Activated CD4-positive, alpha-beta memory T cell treated with anti-CD3 and anti-CD28 coated beads for 36 hours (primary cell): ENCODE measurements at regions not wholly inside any gene's neighbourhood (a gene's known extent, or its start where the extent isn't known, plus 50 kb on each side); places are given as distances from the start of the nearest gene placed in this dataset.
"Not testable (repeated sequence)": the region's sequence is repeated elsewhere in the genome, so short reads cannot be mapped to it uniquely, and the experiment has no call there.

Experiments
- CTCF ChIA-PET: fragments of 350-600 bp; sonication (Branson Sonifier 250); formaldehyde crosslinking; loops from one replicate; lab custom pipeline; 2021; ENCODE audit warnings: antibody characterized with exemption, inconsistent platforms; lab: Charles Lee
- POLR2A ChIA-PET: fragments of 350-600 bp; sonication (Branson Sonifier 250); formaldehyde crosslinking; loops from one replicate; lab custom pipeline; 2021; ENCODE audit warnings: antibody characterized with exemption; lab: Charles Lee
- DNase-seq: peaks from one replicate; pipeline ENCODE4 v3.0.0-alpha.2; 2020
- H3K27ac Mint-ChIP-seq: one replicate; pipeline ENCODE4 v1.8.0; 2021; ENCODE audit warnings: mixed read lengths
- H3K27me3 Mint-ChIP-seq: one replicate; pipeline ENCODE4 v1.8.0; 2021; ENCODE audit warnings: mixed read lengths
- H3K36me3 Mint-ChIP-seq: one replicate; pipeline ENCODE4 v1.8.0; 2021; ENCODE audit warnings: mixed read lengths
- H3K4me1 Mint-ChIP-seq: one replicate; pipeline ENCODE4 v1.8.0; 2021; ENCODE audit warnings: low read depth, mixed read lengths
- H3K4me3 Mint-ChIP-seq: one replicate; pipeline ENCODE4 v1.8.0; 2021; ENCODE audit warnings: mild to moderate bottlenecking, mixed read lengths
- H3K9me3 Mint-ChIP-seq: one replicate; pipeline ENCODE4 v1.8.0; 2021; ENCODE audit warnings: mixed read lengths
- intact Hi-C: fragments of 100-400 bp; cut with micrococcal nuclease; formaldehyde crosslinking; loops from one replicate; pipeline ENCODE4 v1.15.1; 2023

GRCh38 chr4:126409746-126410145, 1095.0 kb downstream of the FAT4 start:
- Mint-ChIP-seq H3K9me3 (peaks cover 22% of the 10 kb centered on the region), H3K4me1 (no peaks in the 10 kb centered on the region), H3K27me3 (no peaks in the 10 kb centered on the region), H3K36me3 (no peaks in the 10 kb centered on the region), H3K27ac (no peak overlapping the region), H3K4me3 (no peak overlapping the region)
- POLR2A ChIA-PET = no interaction called here
- no peak for DNase-seq
- intact Hi-C loops = no loop called here
- CTCF ChIA-PET = no interaction called here

GRCh38 chr4:126411047-126411446, 1096.3 kb downstream of the FAT4 start:
- intact Hi-C loops = no loop called here
- no peaks in the 10 kb centered on the region for H3K4me1 Mint-ChIP-seq
- no peak overlapping the region for H3K27ac Mint-ChIP-seq
- ChIA-PET CTCF (no interaction called here), POLR2A (no interaction called here)
- no peak overlapping the region for H3K4me3 Mint-ChIP-seq
- DNase-seq = no peak
- no peaks in the 10 kb centered on the region for H3K36me3 Mint-ChIP-seq
- H3K9me3 Mint-ChIP-seq = peaks cover 23% of the 10 kb centered on the region
- H3K27me3 Mint-ChIP-seq = no peaks in the 10 kb centered on the region

DNA sequence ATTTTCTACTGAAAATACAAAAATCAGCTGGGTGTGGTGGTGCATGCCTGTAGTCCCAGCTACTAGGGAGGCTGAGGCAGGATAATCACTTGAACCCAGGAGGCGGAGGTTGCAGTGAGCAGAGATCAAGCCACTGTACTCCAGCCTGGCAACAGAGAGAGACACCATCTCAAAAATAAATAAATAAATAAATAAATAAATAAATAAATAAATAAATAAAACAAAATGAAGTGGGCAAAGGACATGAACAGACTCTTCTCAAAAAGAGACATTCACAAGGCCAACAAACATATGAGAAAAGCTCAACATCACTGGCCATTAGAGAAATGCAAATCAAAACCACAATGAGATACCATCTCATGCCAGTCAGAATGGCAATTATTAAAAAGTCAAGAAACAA, 1097.6 kb downstream of the FAT4 start:
- intact Hi-C loops, H3K4me3 Mint-ChIP-seq, H3K36me3 Mint-ChIP-seq, POLR2A ChIA-PET, CTCF ChIA-PET, H3K27ac Mint-ChIP-seq, H3K4me1 Mint-ChIP-seq, H3K27me3 Mint-ChIP-seq, DNase-seq: not testable (repeated sequence)
- H3K9me3 Mint-ChIP-seq = peaks cover 19% of the 10 kb centered on the region

- Mint-ChIP-seq H3K27me3 (no peaks in the 10 kb centered on the region), H3K36me3 (no peaks in the 10 kb centered on the region), H3K4me1 (no peaks in the 10 kb centered on the region), H3K4me3 (no peak overlapping the region), H3K27ac (no peak overlapping the region), H3K9me3 (peaks cover 16% of the 10 kb centered on the region)
- ChIA-PET CTCF (no interaction called here), POLR2A (no interaction called here)
- intact Hi-C loops = no loop called here
- no peak for DNase-seq
Observed at GRCh38 chr4:126414741-126415140, 1100.0 kb downstream of the FAT4 start.

DNA sequence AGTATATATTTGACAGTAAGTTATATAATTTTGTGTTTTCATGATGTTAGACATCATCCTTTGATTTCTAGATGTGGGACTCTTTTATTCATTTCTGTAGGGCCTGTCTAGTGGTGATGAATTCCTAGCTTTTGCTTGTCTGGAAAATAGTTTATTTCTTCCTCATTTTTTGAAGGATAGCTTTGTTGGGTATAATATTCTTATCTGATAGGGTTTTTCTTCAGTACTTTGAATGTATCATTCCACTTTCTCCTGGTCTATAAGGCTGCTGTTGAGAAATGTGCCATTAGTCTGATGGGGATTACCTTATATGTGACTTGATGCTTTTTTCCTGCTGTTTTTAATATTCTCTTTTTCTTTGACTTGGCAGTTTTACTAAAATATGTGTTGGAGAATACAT, 1104.5 kb downstream of the FAT4 start:
- ChIA-PET CTCF (no interaction called here), POLR2A (no interaction called here)
- no peak for DNase-seq
- no peaks in the 10 kb centered on the region for H3K36me3 Mint-ChIP-seq
- no peaks in the 10 kb centered on the region for H3K27me3 Mint-ChIP-seq
- H3K4me1 Mint-ChIP-seq = no peaks in the 10 kb centered on the region
- no peak overlapping the region for H3K27ac Mint-ChIP-seq
- peaks cover 29% of the 10 kb centered on the region for H3K9me3 Mint-ChIP-seq
- no peak overlapping the region for H3K4me3 Mint-ChIP-seq
- intact Hi-C loops = no loop called here

DNA sequence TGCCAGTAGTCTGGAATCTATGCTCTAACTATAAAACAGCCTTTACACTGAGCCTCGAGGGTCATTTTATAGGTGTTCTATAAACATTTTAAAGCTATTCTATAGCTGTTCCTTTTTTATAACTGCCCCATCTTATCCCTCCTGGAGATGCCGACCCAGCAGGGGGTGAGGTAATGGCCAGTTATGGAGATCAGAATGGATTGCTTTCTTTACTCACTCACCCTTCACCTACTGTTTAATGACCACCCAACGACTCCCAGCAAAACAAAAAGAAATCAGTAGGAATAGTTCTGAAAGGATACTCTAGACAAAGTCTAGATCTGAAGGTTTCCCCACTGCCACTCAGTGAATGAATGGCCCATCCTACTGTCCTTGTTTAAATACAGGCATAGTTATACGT, 1113.1 kb downstream of the FAT4 start:
- peaks cover 14% of the 10 kb centered on the region for H3K9me3 Mint-ChIP-seq
- intact Hi-C loops = no loop called here
- H3K4me1 Mint-ChIP-seq = no peaks in the 10 kb centered on the region
- DNase-seq = no peak
- ChIA-PET CTCF (no interaction called here), POLR2A (no interaction called here)
- no peak overlapping the region for H3K27ac Mint-ChIP-seq
- no peaks in the 10 kb centered on the region for H3K27me3 Mint-ChIP-seq
- no peak overlapping the region for H3K4me3 Mint-ChIP-seq
- no peaks in the 10 kb centered on the region for H3K36me3 Mint-ChIP-seq

DNA sequence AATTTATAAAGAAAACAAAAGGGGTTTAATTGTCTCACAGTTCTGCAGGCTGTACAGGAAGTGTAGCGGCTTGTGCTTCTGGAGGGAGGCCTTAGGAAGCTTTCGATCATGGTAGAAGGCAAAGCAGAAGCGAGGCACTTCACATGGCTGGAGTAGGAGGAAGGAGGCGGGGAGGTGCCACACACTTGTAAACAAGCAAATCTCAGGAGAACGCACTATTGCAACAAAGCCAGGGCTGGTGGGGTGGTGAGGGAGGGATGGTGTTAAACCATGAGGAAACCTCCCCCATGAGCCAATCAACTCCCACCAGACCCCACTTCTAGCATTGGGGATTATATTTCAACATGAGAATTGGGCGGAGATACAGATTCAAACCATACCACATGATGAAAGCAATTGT, 1116.3 kb downstream of the FAT4 start:
- no peak for DNase-seq
- Mint-ChIP-seq H3K9me3 (peaks cover 14% of the 10 kb centered on the region), H3K4me3 (no peak overlapping the region), H3K4me1 (no peaks in the 10 kb centered on the region), H3K27ac (no peak overlapping the region), H3K36me3 (no peaks in the 10 kb centered on the region), H3K27me3 (no peaks in the 10 kb centered on the region)
- POLR2A ChIA-PET = no interaction called here
- intact Hi-C loops = no loop called here
- CTCF ChIA-PET = no interaction called here

GRCh38 chr4:126435491-126435890, 1120.7 kb downstream of the FAT4 start:
- DNase-seq = no peak
- Mint-ChIP-seq H3K9me3 (peaks cover 8% of the 10 kb centered on the region), H3K27ac (no peak overlapping the region), H3K4me3 (no peak overlapping the region), H3K4me1 (no peaks in the 10 kb centered on the region), H3K27me3 (no peaks in the 10 kb centered on the region), H3K36me3 (no peaks in the 10 kb centered on the region)
- intact Hi-C loops = no loop called here
- ChIA-PET CTCF (no interaction called here), POLR2A (no interaction called here)

DNA sequence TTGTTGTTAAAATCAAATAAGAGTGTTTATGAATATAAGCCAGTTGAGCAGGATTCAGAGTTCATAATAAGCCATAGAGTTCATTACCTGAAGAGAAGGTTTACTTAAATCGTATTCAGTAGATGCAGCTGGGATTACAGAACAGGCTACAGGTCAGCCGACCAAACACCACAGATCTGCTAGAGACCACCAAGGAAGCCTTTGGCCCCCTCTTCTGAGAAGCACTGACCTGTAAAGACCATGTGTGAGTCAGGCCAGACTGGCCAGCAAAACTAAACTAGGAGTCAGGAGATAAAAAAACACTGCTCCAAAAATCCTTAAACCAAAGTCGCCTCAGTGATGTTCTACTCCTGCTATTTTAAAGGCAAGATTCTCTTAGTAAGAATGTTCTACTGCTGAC, 1125.5 kb downstream of the FAT4 start:
- intact Hi-C loops = no loop called here
- POLR2A ChIA-PET = no interaction called here
- Mint-ChIP-seq H3K4me1 (no peaks in the 10 kb centered on the region), H3K27me3 (no peaks in the 10 kb centered on the region), H3K4me3 (no peak overlapping the region), H3K36me3 (no peaks in the 10 kb centered on the region), H3K27ac (no peak overlapping the region), H3K9me3 (peaks cover 14% of the 10 kb centered on the region)
- CTCF ChIA-PET = no interaction called here
- no peak for DNase-seq

DNA sequence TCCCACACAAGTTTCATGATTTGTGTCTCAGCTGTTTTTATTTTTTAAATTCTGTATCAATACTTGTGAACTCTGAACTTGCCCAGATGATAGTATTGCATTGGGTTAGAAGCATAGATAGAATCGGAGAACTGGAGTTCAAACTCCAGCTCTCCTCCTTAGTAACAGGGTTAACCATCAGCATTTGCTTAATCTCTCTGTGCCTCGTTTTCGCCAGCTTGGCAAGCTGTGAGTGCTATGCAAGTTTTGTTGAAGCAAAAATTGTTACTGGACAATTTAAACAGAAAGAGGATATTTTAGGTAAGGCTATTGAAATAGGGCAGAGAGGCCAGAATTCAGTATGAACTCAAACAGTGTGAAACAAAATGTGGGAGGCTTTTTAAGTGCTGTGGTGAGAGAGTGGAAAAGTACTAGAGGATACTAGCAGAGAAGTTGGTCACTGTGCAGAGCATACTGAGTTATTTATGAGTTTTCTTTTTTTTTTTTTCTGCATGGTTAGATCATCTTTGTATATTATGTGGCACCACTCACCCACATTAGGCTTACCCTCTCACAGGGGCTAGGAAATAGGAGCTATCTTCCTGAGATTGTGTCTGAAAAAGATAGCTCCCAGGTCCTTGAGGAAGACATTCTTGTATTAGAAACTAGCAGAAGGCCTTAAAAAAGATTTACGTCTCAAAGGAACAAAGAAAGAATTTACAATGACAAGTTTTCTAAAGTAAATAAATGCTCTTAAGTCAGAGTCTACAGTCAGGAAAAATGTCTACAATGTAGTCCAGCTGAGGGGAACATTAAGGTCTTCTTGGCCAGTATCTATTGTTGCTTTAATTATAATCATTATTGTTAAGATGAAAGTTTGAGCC, 1126.6 kb downstream of the FAT4 start:
- Mint-ChIP-seq H3K4me3 (no peak overlapping the region), H3K36me3 (no peaks in the 10 kb centered on the region), H3K27me3 (no peaks in the 10 kb centered on the region), H3K27ac (no peak overlapping the region), H3K9me3 (peaks cover 13% of the 10 kb centered on the region), H3K4me1 (no peaks in the 10 kb centered on the region)
- ChIA-PET POLR2A (no interaction called here), CTCF (no interaction called here)
- no peak for DNase-seq
- intact Hi-C loops = no loop called here

DNA sequence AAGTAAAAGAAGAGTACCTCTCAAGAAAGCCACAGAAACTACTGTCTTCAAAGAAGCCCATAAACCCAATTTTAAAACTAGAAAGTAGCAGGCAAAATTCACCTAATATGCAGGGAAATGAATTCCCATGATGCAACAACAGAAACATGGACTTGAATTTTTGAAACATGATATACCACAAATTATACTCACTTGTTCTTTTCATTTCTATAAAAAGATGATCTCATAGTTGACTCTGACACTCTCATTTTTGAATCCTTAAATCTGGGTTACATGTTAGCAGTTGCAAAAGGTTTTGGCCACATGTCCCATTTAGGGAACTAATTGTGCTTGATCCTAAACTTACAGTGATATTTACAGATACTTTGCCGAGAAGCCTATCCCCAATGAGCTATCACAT, 1130.8 kb downstream of the FAT4 start:
- Mint-ChIP-seq H3K36me3 (no peaks in the 10 kb centered on the region), H3K4me3 (no peak overlapping the region), H3K4me1 (no peaks in the 10 kb centered on the region), H3K27ac (no peak overlapping the region), H3K27me3 (no peaks in the 10 kb centered on the region), H3K9me3 (peaks cover 18% of the 10 kb centered on the region)
- DNase-seq = no peak
- intact Hi-C loops = no loop called here
- POLR2A ChIA-PET = no interaction called here
- CTCF ChIA-PET = no interaction called here

DNA sequence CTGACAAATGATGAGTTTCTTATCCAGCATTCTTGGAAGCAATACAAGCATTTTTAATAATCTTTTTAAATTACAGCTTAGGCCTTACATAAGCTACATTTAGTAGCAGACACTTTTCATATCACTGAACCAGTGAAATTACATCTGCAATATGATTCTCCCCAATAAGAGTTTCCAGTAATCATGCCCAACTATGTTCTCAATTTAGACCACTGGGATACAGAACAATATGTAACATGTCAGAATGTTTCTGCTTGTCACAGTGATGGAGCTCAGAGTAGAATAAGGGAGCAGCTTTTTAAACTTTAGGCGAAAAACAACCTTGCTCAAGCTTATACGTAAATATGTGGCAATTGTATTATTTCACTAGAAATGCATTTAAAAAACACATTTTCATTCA, 1132.2 kb downstream of the FAT4 start:
- no peaks in the 10 kb centered on the region for H3K4me1 Mint-ChIP-seq
- no peak overlapping the region for H3K4me3 Mint-ChIP-seq
- CTCF ChIA-PET = no interaction called here
- DNase-seq = no peak
- POLR2A ChIA-PET = no interaction called here
- no peaks in the 10 kb centered on the region for H3K27me3 Mint-ChIP-seq
- H3K27ac Mint-ChIP-seq = no peak overlapping the region
- no peaks in the 10 kb centered on the region for H3K36me3 Mint-ChIP-seq
- H3K9me3 Mint-ChIP-seq = peaks cover 24% of the 10 kb centered on the region
- intact Hi-C loops = no loop called here

- no peaks in the 10 kb centered on the region for H3K36me3 Mint-ChIP-seq
- H3K27ac Mint-ChIP-seq = no peak overlapping the region
- H3K9me3 Mint-ChIP-seq = peaks cover 24% of the 10 kb centered on the region
- H3K4me1 Mint-ChIP-seq = no peaks in the 10 kb centered on the region
- intact Hi-C loops = no loop called here
- H3K4me3 Mint-ChIP-seq = no peak overlapping the region
- no peaks in the 10 kb centered on the region for H3K27me3 Mint-ChIP-seq
- DNase-seq = no peak
- ChIA-PET POLR2A (no interaction called here), CTCF (no interaction called here)
Observed at GRCh38 chr4:126448086-126448845, 1133.5 kb downstream of the FAT4 start.
